Stimulated activated memory B cell treated with anti-CD40 and anti-IgM and Interleukin-4, amounts not matched to agents 10 μg/mL and 1 μg/mL and 100 μg/mL, for 72 hours (primary cell): ENCODE measurements at regions not wholly inside any gene's neighbourhood (a gene's known extent, or its start where the extent isn't known, plus 50 kb on each side); places are given as distances from the start of the nearest gene placed in this dataset.

Source experiments
- ATAC-seq: fragments of 150-1000 bp; cut with Tn5 transposase; 2 replicates; pipeline ENCODE4 v1.10.0; 2021
- H3K27ac Mint-ChIP-seq: one replicate; pipeline ENCODE4 v1.8.0; 2022; ENCODE audit warnings: mild to moderate bottlenecking, mixed read lengths
- H3K27me3 Mint-ChIP-seq: one replicate; pipeline ENCODE4 v1.8.0; 2022; ENCODE audit warnings: mixed read lengths
- H3K36me3 Mint-ChIP-seq: one replicate; pipeline ENCODE4 v1.8.0; 2022; ENCODE audit warnings: mixed read lengths
- H3K4me1 Mint-ChIP-seq: one replicate; pipeline ENCODE4 v1.8.0; 2022; ENCODE audit warnings: mixed read lengths
- H3K4me3 Mint-ChIP-seq: one replicate; pipeline ENCODE4 v1.8.0; 2022; ENCODE audit warnings: mild to moderate bottlenecking, moderate library complexity, mixed read lengths
- H3K9me3 Mint-ChIP-seq: one replicate; pipeline ENCODE4 v1.8.0; 2022; ENCODE audit warnings: mixed read lengths

- no peak for ATAC-seq
- H3K36me3 Mint-ChIP-seq: no peaks in the 10 kb centered on the region
- H3K27ac Mint-ChIP-seq: no peak overlapping the region
- H3K27me3 Mint-ChIP-seq: no peaks in the 10 kb centered on the region
- no peaks in the 10 kb centered on the region for H3K4me1 Mint-ChIP-seq
- peaks cover 12% of the 10 kb centered on the region for H3K9me3 Mint-ChIP-seq
- H3K4me3 Mint-ChIP-seq: no peak overlapping the region
These were observed 90.5 kb upstream of the PDE10A start for GRCh38 chr6:165753506-165753905.

GRCh38 chr6:165752451-165752850 lies 89.4 kb upstream of the PDE10A start:
- H3K9me3 Mint-ChIP-seq: peaks cover 9% of the 10 kb centered on the region
- no peak for ATAC-seq
- no peaks in the 10 kb centered on the region for H3K4me1 Mint-ChIP-seq
- no peaks in the 10 kb centered on the region for H3K27me3 Mint-ChIP-seq
- no peaks in the 10 kb centered on the region for H3K36me3 Mint-ChIP-seq
- no peak overlapping the region for H3K4me3 Mint-ChIP-seq
- no peak overlapping the region for H3K27ac Mint-ChIP-seq

GRCh38 chr6:165751486-165751885 lies 88.4 kb upstream of the PDE10A start:
- peaks cover 9% of the 10 kb centered on the region for H3K9me3 Mint-ChIP-seq
- no peaks in the 10 kb centered on the region for H3K4me1 Mint-ChIP-seq
- no peak overlapping the region for H3K4me3 Mint-ChIP-seq
- no peak overlapping the region for H3K27ac Mint-ChIP-seq
- no peak for ATAC-seq
- no peaks in the 10 kb centered on the region for H3K36me3 Mint-ChIP-seq
- no peaks in the 10 kb centered on the region for H3K27me3 Mint-ChIP-seq

GRCh38 chr6:165749163-165749562 lies 86.1 kb upstream of the PDE10A start:
- no peak overlapping the region for H3K4me3 Mint-ChIP-seq
- peaks cover 5% of the 10 kb centered on the region for H3K4me1 Mint-ChIP-seq
- peaks cover 11% of the 10 kb centered on the region for H3K9me3 Mint-ChIP-seq
- H3K27me3 Mint-ChIP-seq: no peaks in the 10 kb centered on the region
- no peak overlapping the region for H3K27ac Mint-ChIP-seq
- no peaks in the 10 kb centered on the region for H3K36me3 Mint-ChIP-seq
- no peak for ATAC-seq

- no peaks in the 10 kb centered on the region for H3K27me3 Mint-ChIP-seq
- no peak for ATAC-seq
- no peak overlapping the region for H3K4me3 Mint-ChIP-seq
- no peak overlapping the region for H3K27ac Mint-ChIP-seq
- H3K9me3 Mint-ChIP-seq: peaks cover 11% of the 10 kb centered on the region
- no peaks in the 10 kb centered on the region for H3K36me3 Mint-ChIP-seq
- H3K4me1 Mint-ChIP-seq: peaks cover 5% of the 10 kb centered on the region
These were observed 85.3 kb upstream of the PDE10A start for GRCh38 chr6:165748390-165748789.

GRCh38 chr6:165747963-165748362 lies 84.9 kb upstream of the PDE10A start:
- Mint-ChIP-seq H3K27ac (no peak overlapping the region), H3K36me3 (no peaks in the 10 kb centered on the region), H3K9me3 (peaks cover 11% of the 10 kb centered on the region), H3K4me1 (peaks cover 5% of the 10 kb centered on the region), H3K4me3 (no peak overlapping the region), H3K27me3 (no peaks in the 10 kb centered on the region)
- ATAC-seq: no peak

GRCh38 chr6:165746331-165746730 lies 83.3 kb upstream of the PDE10A start:
- no peaks in the 10 kb centered on the region for H3K27me3 Mint-ChIP-seq
- no peaks in the 10 kb centered on the region for H3K36me3 Mint-ChIP-seq
- ATAC-seq: no peak
- H3K9me3 Mint-ChIP-seq: peaks cover 11% of the 10 kb centered on the region
- H3K4me3 Mint-ChIP-seq: no peak overlapping the region
- no peak overlapping the region for H3K27ac Mint-ChIP-seq
- H3K4me1 Mint-ChIP-seq: peaks cover 5% of the 10 kb centered on the region

GRCh38 chr6:165745492-165745891 lies 82.5 kb upstream of the PDE10A start:
- Mint-ChIP-seq H3K36me3 (no peaks in the 10 kb centered on the region), H3K27me3 (no peaks in the 10 kb centered on the region), H3K9me3 (peaks cover 13% of the 10 kb centered on the region), H3K27ac (no peak overlapping the region), H3K4me3 (no peak overlapping the region), H3K4me1 (peaks cover 5% of the 10 kb centered on the region)
- ATAC-seq: no peak

- ATAC-seq: no peak
- Mint-ChIP-seq H3K27me3 (no peaks in the 10 kb centered on the region), H3K4me3 (no peak overlapping the region), H3K9me3 (peaks cover 10% of the 10 kb centered on the region), H3K27ac (no peak overlapping the region), H3K4me1 (peaks cover 5% of the 10 kb centered on the region), H3K36me3 (no peaks in the 10 kb centered on the region)
These were observed 81.7 kb upstream of the PDE10A start for GRCh38 chr6:165744555-165745228.

- Mint-ChIP-seq H3K4me1 (peaks cover 5% of the 10 kb centered on the region), H3K4me3 (no peak overlapping the region), H3K27ac (no peak overlapping the region), H3K27me3 (no peaks in the 10 kb centered on the region), H3K9me3 (peaks cover 7% of the 10 kb centered on the region), H3K36me3 (no peaks in the 10 kb centered on the region)
- ATAC-seq: no peak
These were observed 80.4 kb upstream of the PDE10A start for GRCh38 chr6:165743366-165743898.

- peaks cover 10% of the 10 kb centered on the region for H3K9me3 Mint-ChIP-seq
- no peaks in the 10 kb centered on the region for H3K27me3 Mint-ChIP-seq
- ATAC-seq: no peak
- H3K4me1 Mint-ChIP-seq: peaks cover 5% of the 10 kb centered on the region
- H3K36me3 Mint-ChIP-seq: no peaks in the 10 kb centered on the region
- H3K27ac Mint-ChIP-seq: no peak overlapping the region
- no peak overlapping the region for H3K4me3 Mint-ChIP-seq
These were observed 79.0 kb upstream of the PDE10A start for GRCh38 chr6:165742047-165742446.

GRCh38 chr6:165737396-165737795 lies 74.4 kb upstream of the PDE10A start:
- H3K27ac Mint-ChIP-seq: no peak overlapping the region
- no peaks in the 10 kb centered on the region for H3K27me3 Mint-ChIP-seq
- no peak for ATAC-seq
- peaks cover 18% of the 10 kb centered on the region for H3K9me3 Mint-ChIP-seq
- no peaks in the 10 kb centered on the region for H3K36me3 Mint-ChIP-seq
- no peaks in the 10 kb centered on the region for H3K4me1 Mint-ChIP-seq
- no peak overlapping the region for H3K4me3 Mint-ChIP-seq

GRCh38 chr6:165735065-165735464 lies 72.0 kb upstream of the PDE10A start:
- Mint-ChIP-seq H3K36me3 (no peaks in the 10 kb centered on the region), H3K27ac (no peak overlapping the region), H3K9me3 (peaks cover 16% of the 10 kb centered on the region), H3K27me3 (no peaks in the 10 kb centered on the region), H3K4me3 (no peak overlapping the region), H3K4me1 (no peaks in the 10 kb centered on the region)
- no peak for ATAC-seq

- Mint-ChIP-seq H3K36me3 (no peaks in the 10 kb centered on the region), H3K27ac (no peak overlapping the region), H3K4me3 (no peak overlapping the region), H3K9me3 (peaks cover 14% of the 10 kb centered on the region), H3K4me1 (no peaks in the 10 kb centered on the region), H3K27me3 (no peaks in the 10 kb centered on the region)
- ATAC-seq: no peak
These were observed 70.4 kb upstream of the PDE10A start for GRCh38 chr6:165733489-165733791.

GRCh38 chr6:165732696-165733488 lies 69.9 kb upstream of the PDE10A start:
- H3K4me3 Mint-ChIP-seq: no peak overlapping the region
- no peaks in the 10 kb centered on the region for H3K36me3 Mint-ChIP-seq
- peaks cover 14% of the 10 kb centered on the region for H3K9me3 Mint-ChIP-seq
- H3K4me1 Mint-ChIP-seq: no peaks in the 10 kb centered on the region
- no peaks in the 10 kb centered on the region for H3K27me3 Mint-ChIP-seq
- H3K27ac Mint-ChIP-seq: no peak overlapping the region
- no peak for ATAC-seq

GRCh38 chr6:165729307-165729936 lies 66.4 kb upstream of the PDE10A start:
- H3K4me1 Mint-ChIP-seq: no peaks in the 10 kb centered on the region
- H3K4me3 Mint-ChIP-seq: no peak overlapping the region
- no peak for ATAC-seq
- H3K27me3 Mint-ChIP-seq: no peaks in the 10 kb centered on the region
- no peaks in the 10 kb centered on the region for H3K36me3 Mint-ChIP-seq
- no peak overlapping the region for H3K27ac Mint-ChIP-seq
- no peaks in the 10 kb centered on the region for H3K9me3 Mint-ChIP-seq
